Gastrocnemius medialis (tissue), 4 donors: ENCODE measurements at regions not wholly inside any gene's neighbourhood (a gene's known extent, or its start where the extent isn't known, plus 50 kb on each side); places are given as distances from the start of the nearest gene placed in this dataset.

Experiments
- ATAC-seq, 2 donors: fragments of 150-250 bp; one replicate each; pipeline ENCODE4 v1.9.1; 2016
- DNase-seq, 2 donors: peaks; one replicate each; pipeline ENCODE4 v3.0.0-alpha.2; 2019
- H3K27ac ChIP-seq, 4 donors: fragments of 200-600 bp; sonication (generic); 1 replicate in 1 of 4; 2 replicates in 3 of 4; pipeline ENCODE4 v1.5.1; 2016 to 2018; ENCODE audit warnings: mild to moderate bottlenecking in 2 of 4, moderate library complexity in 1 of 4
- H3K27me3 ChIP-seq, 3 donors: fragments of 200-600 bp; sonication (generic) in 2 of 3; 1 replicate in 1 of 3; 2 replicates in 2 of 3; pipeline versions ENCODE4 v1.5.1 to v1.6.0; 2016 to 2019; ENCODE audit warnings: mild to moderate bottlenecking in 1 of 3, moderate library complexity in 1 of 3
- H3K36me3 ChIP-seq, 2 donors: fragments of 200-600 bp; sonication (generic) in 1 of 2; one replicate each; pipeline ENCODE4 v1.5.1; 2017 to 2018
- H3K4me1 ChIP-seq, 2 donors: fragments of 200-600 bp; sonication (generic) in 1 of 2; one replicate each; pipeline ENCODE4 v1.5.1; 2016 to 2017; ENCODE audit warnings: mild to moderate bottlenecking in 2 of 2
- H3K4me3 ChIP-seq, 4 donors: fragments of 200-600 bp; sonication (generic) in 3 of 4; 1 replicate in 1 of 4; 2 replicates in 3 of 4; pipeline ENCODE4 v1.5.1; 2016 to 2019; ENCODE audit warnings: mild to moderate bottlenecking in 2 of 4
- H3K9me3 ChIP-seq, 3 donors: fragments of 200-600 bp; sonication (generic) in 2 of 3; 1 replicate in 1 of 3; 2 replicates in 2 of 3; pipeline ENCODE4 v1.5.1; 2016 to 2019
- POLR2A ChIP-seq, 2 donors: fragments of 450-650 bp; IDR thresholded peaks; one replicate each; pipeline ENCODE4 v1.6.1; 2017; ENCODE audit warnings: antibody characterized with exemption in 2 of 2, mild to moderate bottlenecking in 2 of 2, moderate library complexity in 2 of 2
- in situ Hi-C, 4 donors: fragments of 200-750 bp; cut with MboI; loops; one replicate each; pipeline versions ENCODE4 v1.15.0 to v1.8.0; 2017; ENCODE audit warnings: low sequenced_read_pairs in 4 of 4
- intact Hi-C: fragments of 100-400 bp; cut with DNase I; formaldehyde crosslinking; loops from one replicate; pipeline ENCODE4 v1.15.1; 2023; ENCODE audit warnings: low total_unique reads
- TF ChIP-seq, protein P1 (sequence below), 5 experiments: fragments of 450-650 bp in 3 of 5; fragments of 200-600 bp in 2 of 5; sonication (generic) in 2 of 5; IDR thresholded peaks in 4 of 5; conservative IDR thresholded peaks in 1 of 5; 1 replicate in 4 of 5; 2 replicates in 1 of 5; pipeline ENCODE4 v1.5.1; 2016 to 2019; ENCODE audit warnings: antibody characterized with exemption in 5 of 5, mild to moderate bottlenecking in 3 of 5, moderate library complexity in 3 of 5

DNA sequence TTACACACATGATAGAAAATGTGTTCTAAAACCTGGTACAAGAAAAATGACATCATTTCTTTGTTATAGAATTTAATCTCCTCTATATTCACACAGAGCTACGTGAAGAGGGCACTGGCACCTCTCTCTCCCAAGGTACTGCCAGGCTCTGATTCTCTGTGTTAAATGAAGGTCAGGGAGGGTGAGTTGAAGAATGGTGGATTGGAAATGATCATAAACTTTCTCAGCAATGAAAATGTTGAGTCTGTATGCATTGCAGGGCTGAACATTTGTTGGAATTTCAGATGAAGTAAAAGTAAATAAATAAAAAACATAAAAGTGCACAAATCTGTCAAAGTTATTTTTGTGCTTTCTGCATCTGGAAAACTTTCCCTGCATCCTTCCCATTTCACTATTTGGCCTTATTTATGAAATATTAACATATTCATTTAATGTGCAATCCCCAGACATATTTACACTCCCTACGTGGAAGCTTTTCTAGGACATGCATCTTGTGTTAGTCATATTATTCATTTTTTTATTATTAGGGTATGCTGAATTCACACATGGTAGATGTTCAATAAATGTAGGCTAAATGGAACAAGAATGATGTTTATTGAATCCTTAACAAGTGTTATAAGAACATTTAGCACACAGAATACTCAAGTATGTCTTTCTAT lies 810.3 kb upstream of the CDH8 start:
- in situ Hi-C loops, result no loop called here
- no peaks in the 10 kb centered on the region for H3K4me1 ChIP-seq
- H3K9me3 ChIP-seq, result no peaks in the 10 kb centered on the region
- no peak for ATAC-seq
- H3K27ac ChIP-seq, result no peak overlapping the region
- intact Hi-C loops, result no loop called here
- TF ChIP-seq POLR2A (IDR thresholded peaks at IDR 0.05), result no peak
- TF ChIP-seq, protein P1, sequence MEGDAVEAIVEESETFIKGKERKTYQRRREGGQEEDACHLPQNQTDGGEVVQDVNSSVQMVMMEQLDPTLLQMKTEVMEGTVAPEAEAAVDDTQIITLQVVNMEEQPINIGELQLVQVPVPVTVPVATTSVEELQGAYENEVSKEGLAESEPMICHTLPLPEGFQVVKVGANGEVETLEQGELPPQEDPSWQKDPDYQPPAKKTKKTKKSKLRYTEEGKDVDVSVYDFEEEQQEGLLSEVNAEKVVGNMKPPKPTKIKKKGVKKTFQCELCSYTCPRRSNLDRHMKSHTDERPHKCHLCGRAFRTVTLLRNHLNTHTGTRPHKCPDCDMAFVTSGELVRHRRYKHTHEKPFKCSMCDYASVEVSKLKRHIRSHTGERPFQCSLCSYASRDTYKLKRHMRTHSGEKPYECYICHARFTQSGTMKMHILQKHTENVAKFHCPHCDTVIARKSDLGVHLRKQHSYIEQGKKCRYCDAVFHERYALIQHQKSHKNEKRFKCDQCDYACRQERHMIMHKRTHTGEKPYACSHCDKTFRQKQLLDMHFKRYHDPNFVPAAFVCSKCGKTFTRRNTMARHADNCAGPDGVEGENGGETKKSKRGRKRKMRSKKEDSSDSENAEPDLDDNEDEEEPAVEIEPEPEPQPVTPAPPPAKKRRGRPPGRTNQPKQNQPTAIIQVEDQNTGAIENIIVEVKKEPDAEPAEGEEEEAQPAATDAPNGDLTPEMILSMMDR (IDR thresholded peaks at IDR 0.05 in 4 of 5, conservative IDR thresholded peaks at IDR 0.05 in 1 of 5), result no peak
- no peaks in the 10 kb centered on the region for H3K27me3 ChIP-seq
- H3K36me3 ChIP-seq, result no peaks in the 10 kb centered on the region
- H3K4me3 ChIP-seq, result no peak overlapping the region
- no peak for DNase-seq

DNA sequence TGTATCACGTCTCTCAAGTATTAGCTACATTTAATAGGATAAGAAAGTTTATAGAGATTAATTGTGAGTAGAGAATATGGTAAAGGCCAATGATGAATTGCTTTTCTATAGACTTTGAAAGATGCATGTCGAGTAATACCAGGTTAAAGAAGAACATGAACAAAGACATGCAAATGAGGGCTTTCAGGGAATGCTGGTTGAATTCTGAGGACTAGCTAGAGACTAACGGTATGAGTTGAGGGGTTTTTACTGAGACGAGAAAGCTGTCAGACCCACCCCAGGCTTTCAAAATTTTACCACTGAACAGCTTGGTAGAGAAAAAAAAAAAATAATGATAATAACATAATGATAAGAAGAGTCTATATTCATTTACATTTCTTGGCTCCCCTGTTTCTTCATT lies 796.0 kb upstream of the CDH8 start:
- no peaks in the 10 kb centered on the region for H3K9me3 ChIP-seq
- H3K4me1 ChIP-seq, result no peaks in the 10 kb centered on the region
- no peaks in the 10 kb centered on the region for H3K27me3 ChIP-seq
- in situ Hi-C loops, result no loop called here
- intact Hi-C loops, result no loop called here
- H3K4me3 ChIP-seq, result no peak overlapping the region
- TF ChIP-seq, protein P1 (IDR thresholded peaks at IDR 0.05 in 4 of 5, conservative IDR thresholded peaks at IDR 0.05 in 1 of 5), result no peak
- no peak for TF ChIP-seq POLR2A (IDR thresholded peaks at IDR 0.05)
- no peak for DNase-seq
- H3K36me3 ChIP-seq, result no peaks in the 10 kb centered on the region
- no peak for ATAC-seq
- H3K27ac ChIP-seq, result no peak overlapping the region

DNA sequence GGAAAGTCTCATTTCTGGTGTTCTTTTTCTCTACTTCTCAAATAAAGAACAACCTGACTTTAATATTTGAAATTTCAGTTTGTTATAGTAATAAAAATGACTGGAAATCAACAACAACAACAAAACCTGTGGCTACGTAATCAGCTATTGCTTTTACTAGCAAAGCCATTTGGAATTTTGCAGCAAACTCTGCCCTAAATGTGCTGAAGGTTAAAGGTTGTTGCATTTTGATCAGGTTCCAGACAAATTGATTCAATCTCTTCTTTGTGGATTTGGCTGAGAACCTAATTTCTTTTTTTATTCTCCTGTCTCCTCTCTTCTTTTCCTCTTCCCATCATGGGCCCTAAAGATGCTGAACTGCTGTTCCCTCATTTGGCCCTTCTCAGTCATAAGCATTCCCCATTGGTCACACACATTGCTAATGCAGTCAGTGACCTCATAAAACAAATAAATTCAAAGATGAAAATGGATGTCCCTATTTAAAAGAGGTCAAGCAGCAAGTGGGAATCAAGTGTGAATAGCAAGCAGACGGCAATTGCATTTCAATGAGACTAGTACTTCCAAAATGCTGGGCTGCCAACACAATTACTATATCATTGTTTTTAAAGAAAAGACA lies 795.1 kb upstream of the CDH8 start:
- in situ Hi-C loops (no loop called here), intact Hi-C loops (no loop called here)
- Histone ChIP-seq H3K4me3 (no peak overlapping the region), H3K27ac (no peak overlapping the region), H3K36me3 (no peaks in the 10 kb centered on the region), H3K27me3 (no peaks in the 10 kb centered on the region), H3K4me1 (no peaks in the 10 kb centered on the region), H3K9me3 (no peaks in the 10 kb centered on the region)
- TF ChIP-seq, protein P1 (IDR thresholded peaks at IDR 0.05 in 4 of 5, conservative IDR thresholded peaks at IDR 0.05 in 1 of 5), result no peak
- TF ChIP-seq POLR2A (IDR thresholded peaks at IDR 0.05), result no peak
- DNase-seq (no peak), ATAC-seq (no peak)

DNA sequence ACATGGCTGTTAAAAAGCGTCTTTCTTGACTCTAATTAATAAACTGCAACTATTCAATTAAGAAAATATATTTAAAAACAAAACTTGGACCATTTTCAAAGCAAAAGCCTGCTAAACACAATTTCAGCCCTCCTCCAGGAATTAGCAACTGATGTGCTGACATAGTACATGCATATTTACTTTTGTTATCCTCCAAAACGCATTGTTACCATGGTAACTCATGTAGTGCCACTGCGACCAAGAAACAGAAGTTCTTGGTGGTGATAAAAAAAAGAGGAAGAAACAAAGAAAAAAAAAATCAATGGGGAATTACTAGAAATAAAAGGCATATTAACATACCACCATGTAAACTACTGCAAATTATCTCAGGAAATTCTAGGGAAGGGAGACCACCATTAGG lies 793.4 kb upstream of the CDH8 start:
- no peak overlapping the region for H3K4me3 ChIP-seq
- H3K36me3 ChIP-seq, result no peaks in the 10 kb centered on the region
- intact Hi-C loops, result no loop called here
- DNase-seq (no peak), ATAC-seq (no peak)
- H3K4me1 ChIP-seq, result no peaks in the 10 kb centered on the region
- H3K27me3 ChIP-seq, result no peaks in the 10 kb centered on the region
- in situ Hi-C loops, result no loop called here
- H3K9me3 ChIP-seq, result no peaks in the 10 kb centered on the region
- TF ChIP-seq, protein P1 (IDR thresholded peaks at IDR 0.05 in 4 of 5, conservative IDR thresholded peaks at IDR 0.05 in 1 of 5), result no peak
- no peak for TF ChIP-seq POLR2A (IDR thresholded peaks at IDR 0.05)
- H3K27ac ChIP-seq, result no peak overlapping the region
